ENCODE measurements at regions not wholly inside any gene's neighbourhood (a gene's known extent, or its start where the extent isn't known, plus 50 kb on each side); places are given as distances from the start of the nearest gene placed in this dataset.

DNA sequence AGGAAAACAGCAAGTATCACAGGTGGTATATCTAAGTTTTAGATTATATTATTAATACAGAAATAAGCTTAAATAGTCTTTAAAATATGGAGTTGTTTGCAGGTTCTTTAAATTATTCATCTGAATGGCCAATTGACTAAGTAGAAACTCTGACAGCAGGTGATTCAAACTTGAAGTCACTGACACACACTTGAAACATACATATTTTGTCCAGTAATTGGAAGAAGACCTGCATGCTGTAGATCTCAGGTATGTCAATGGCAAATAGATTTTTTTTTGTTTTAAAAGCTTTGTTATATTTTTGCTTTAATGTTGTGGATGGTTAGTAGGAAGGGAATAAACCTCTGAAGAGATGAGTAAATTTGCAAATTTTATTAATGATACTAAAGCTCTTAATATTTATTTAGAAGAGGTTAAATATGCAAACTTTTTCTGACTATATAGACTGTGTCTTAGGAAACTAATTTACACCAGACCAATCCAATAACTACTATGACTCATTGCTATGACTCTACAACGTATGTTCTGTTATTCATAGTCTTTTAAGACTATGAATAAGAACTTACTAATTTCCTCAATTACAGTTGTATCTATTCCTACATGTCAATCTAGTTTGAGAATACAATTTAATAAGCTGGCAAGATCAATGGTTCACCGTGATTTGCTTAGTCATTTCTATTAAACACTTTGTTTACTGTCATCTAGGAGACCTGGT lies 53.9 kb upstream of the RORB start:
- TF ChIP-seq CTCF (IDR thresholded peaks at IDR 0.05), result no peak
- H3K36me3 Mint-ChIP-seq (ENCODE audit: unreplicated experiment), result no peaks in the 10 kb centered on the region
- DNase-seq (ENCODE audit: extremely low spot score, unreplicated experiment), result no peak
- no peak overlapping the region for H3K27ac Mint-ChIP-seq (ENCODE audit: unreplicated experiment)
- H3K9me3 Mint-ChIP-seq (ENCODE audit: unreplicated experiment), result no peaks in the 10 kb centered on the region
- no peaks in the 10 kb centered on the region for H3K4me1 Mint-ChIP-seq (ENCODE audit: unreplicated experiment)
- no peaks in the 10 kb centered on the region for H3K27me3 Mint-ChIP-seq (ENCODE audit: unreplicated experiment)
- no peak overlapping the region for H3K4me3 Mint-ChIP-seq (ENCODE audit: unreplicated experiment)

GRCh38 chr9:74444369-74444768 lies 52.8 kb upstream of the RORB start:
- Mint-ChIP-seq H3K27ac (ENCODE audit: unreplicated experiment) (no peak overlapping the region), H3K36me3 (ENCODE audit: unreplicated experiment) (no peaks in the 10 kb centered on the region), H3K4me1 (ENCODE audit: unreplicated experiment) (no peaks in the 10 kb centered on the region), H3K27me3 (ENCODE audit: unreplicated experiment) (no peaks in the 10 kb centered on the region), H3K4me3 (ENCODE audit: unreplicated experiment) (no peak overlapping the region), H3K9me3 (ENCODE audit: unreplicated experiment) (no peaks in the 10 kb centered on the region)
- no peak for TF ChIP-seq CTCF (IDR thresholded peaks at IDR 0.05)
- DNase-seq (ENCODE audit: extremely low spot score, unreplicated experiment), result no peak
